GM19372 (cell line): ENCODE measurements at regions not wholly inside any gene's neighbourhood (a gene's known extent, or its start where the extent isn't known, plus 50 kb on each side); places are given as distances from the start of the nearest gene placed in this dataset.
A peak's percentile ranks its signal among the peaks of the same experiment; 100 is the strongest.

Experiments
- ATAC-seq: cut with Tn5 transposase; IDR thresholded peaks from one replicate; pipeline ENCODE4 v1.9.1; 2021; ENCODE audit warnings: mild to moderate bottlenecking, low read depth, moderate library complexity; ENCODE audit not compliant: unreplicated experiment

- ATAC-seq, result no peak
Measured at GRCh38 chr5:89948977-89949376, 460.6 kb downstream of the CETN3 start.

GRCh38 chr5:89946916-89947315 is 462.6 kb downstream of the CETN3 start:
- no peak for ATAC-seq

- no peak for ATAC-seq
Measured at GRCh38 chr5:89946508-89946907, 463.0 kb downstream of the CETN3 start.

- no peak for ATAC-seq
Measured at GRCh38 chr5:89942171-89942570, 467.4 kb downstream of the CETN3 start.

- ATAC-seq, result no peak
Measured at GRCh38 chr5:89936576-89936975, 473.0 kb downstream of the CETN3 start.

- no peak for ATAC-seq
Measured at GRCh38 chr5:89934069-89934468, 475.5 kb downstream of the CETN3 start.

GRCh38 chr5:89932771-89933181 is 476.8 kb downstream of the CETN3 start:
- ATAC-seq, result no peak

GRCh38 chr5:89930591-89931392 is 478.8 kb downstream of the CETN3 start:
- peak; percentile 65 for ATAC-seq

GRCh38 chr5:89929834-89930233 is 479.7 kb downstream of the CETN3 start:
- no peak for ATAC-seq

GRCh38 chr5:89929173-89929572 is 480.4 kb downstream of the CETN3 start:
- no peak for ATAC-seq

GRCh38 chr5:89922161-89922560 is 487.4 kb downstream of the CETN3 start:
- no peak for ATAC-seq

- no peak for ATAC-seq
Measured at GRCh38 chr5:89917112-89917511, 492.4 kb downstream of the CETN3 start.

GRCh38 chr5:89916131-89916530 is 493.4 kb downstream of the CETN3 start:
- no peak for ATAC-seq

GRCh38 chr5:89908876-89909275 is 500.7 kb downstream of the CETN3 start:
- no peak for ATAC-seq

GRCh38 chr5:89904442-89904841 is 505.1 kb downstream of the CETN3 start:
- ATAC-seq, result no peak

GRCh38 chr5:89901983-89902382 is 507.6 kb downstream of the CETN3 start:
- no peak for ATAC-seq

GRCh38 chr5:89901346-89901745 is 508.2 kb downstream of the CETN3 start:
- ATAC-seq, result no peak

- no peak for ATAC-seq
Measured at GRCh38 chr5:89900346-89900745, 509.2 kb downstream of the CETN3 start.

- no peak for ATAC-seq
Measured at GRCh38 chr5:89899559-89899958, 510.0 kb downstream of the CETN3 start.

GRCh38 chr5:89893546-89893945 is 516.0 kb downstream of the CETN3 start:
- ATAC-seq, result no peak

GRCh38 chr5:89885670-89886069 is 523.9 kb downstream of the CETN3 start:
- no peak for ATAC-seq

- ATAC-seq, result no peak
Measured at GRCh38 chr5:89883967-89884366, 525.6 kb downstream of the CETN3 start.
